Peyer's patch (tissue), 4 donors: ENCODE measurements at regions not wholly inside any gene's neighbourhood (a gene's known extent, or its start where the extent isn't known, plus 50 kb on each side); places are given as distances from the start of the nearest gene placed in this dataset.

Experiments
- POLR2A ChIP-seq, 2 donors: fragments of 450-650 bp; IDR thresholded peaks; one replicate each; pipeline ENCODE4 v1.5.1; 2017; ENCODE audit warnings: antibody characterized with exemption in 2 of 2, mild to moderate bottlenecking in 2 of 2, moderate library complexity in 2 of 2
- TF ChIP-seq, protein P1 (sequence below), 6 experiments: fragments of 450-650 bp in 4 of 6; fragments of 200-600 bp in 2 of 6; sonication (generic) in 1 of 6; IDR thresholded peaks; one replicate each; pipeline ENCODE4 v1.5.1; 2017 to 2019; ENCODE audit warnings: antibody characterized with exemption in 6 of 6, mild to moderate bottlenecking in 3 of 6, moderate library complexity in 1 of 6

DNA sequence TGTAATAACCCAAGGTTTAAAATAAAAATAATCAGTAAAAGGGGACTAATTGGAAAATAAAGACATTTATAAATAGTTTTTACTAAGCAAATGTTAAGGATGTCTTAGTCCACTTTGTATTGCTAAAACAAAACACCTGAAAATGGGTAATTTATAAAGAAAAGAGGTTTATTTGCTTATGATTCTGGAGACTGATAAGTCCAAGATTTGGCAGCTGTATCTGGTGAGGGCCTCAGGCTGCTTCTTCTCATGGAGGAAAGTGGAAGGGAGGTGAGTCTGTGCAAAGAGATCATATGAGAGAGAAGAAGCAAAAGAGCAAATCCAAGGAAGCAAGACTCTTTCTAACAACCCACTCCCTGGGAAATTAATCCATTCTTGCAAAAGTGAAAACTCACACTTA, 299.5 kb downstream of the DSC3 start:
- no peak for TF ChIP-seq POLR2A (IDR thresholded peaks at IDR 0.05)
- TF ChIP-seq, protein P1, sequence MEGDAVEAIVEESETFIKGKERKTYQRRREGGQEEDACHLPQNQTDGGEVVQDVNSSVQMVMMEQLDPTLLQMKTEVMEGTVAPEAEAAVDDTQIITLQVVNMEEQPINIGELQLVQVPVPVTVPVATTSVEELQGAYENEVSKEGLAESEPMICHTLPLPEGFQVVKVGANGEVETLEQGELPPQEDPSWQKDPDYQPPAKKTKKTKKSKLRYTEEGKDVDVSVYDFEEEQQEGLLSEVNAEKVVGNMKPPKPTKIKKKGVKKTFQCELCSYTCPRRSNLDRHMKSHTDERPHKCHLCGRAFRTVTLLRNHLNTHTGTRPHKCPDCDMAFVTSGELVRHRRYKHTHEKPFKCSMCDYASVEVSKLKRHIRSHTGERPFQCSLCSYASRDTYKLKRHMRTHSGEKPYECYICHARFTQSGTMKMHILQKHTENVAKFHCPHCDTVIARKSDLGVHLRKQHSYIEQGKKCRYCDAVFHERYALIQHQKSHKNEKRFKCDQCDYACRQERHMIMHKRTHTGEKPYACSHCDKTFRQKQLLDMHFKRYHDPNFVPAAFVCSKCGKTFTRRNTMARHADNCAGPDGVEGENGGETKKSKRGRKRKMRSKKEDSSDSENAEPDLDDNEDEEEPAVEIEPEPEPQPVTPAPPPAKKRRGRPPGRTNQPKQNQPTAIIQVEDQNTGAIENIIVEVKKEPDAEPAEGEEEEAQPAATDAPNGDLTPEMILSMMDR (IDR thresholded peaks at IDR 0.05) = no peak
